GM12891 (cell line): ENCODE measurements at regions not wholly inside any gene's neighbourhood (a gene's known extent, or its start where the extent isn't known, plus 50 kb on each side); places are given as distances from the start of the nearest gene placed in this dataset.
"Not testable (repeated sequence)": the region's sequence is repeated elsewhere in the genome, so short reads cannot be mapped to it uniquely, and the experiment has no call there.

Experiments
- DNase-seq: peaks from one replicate; pipeline ENCODE4 v3.0.0; 2011; ENCODE audit warnings: low spot score; ENCODE audit not compliant: insufficient read length
- FAIRE-seq: peaks from 2 replicates; lab custom pipeline; 2011; peaks lifted over from hg19 to GRCh38; lab: Jason Lieb, UNC
- PAX5 ChIP-seq: IDR thresholded peaks from 2 replicates; pipeline ENCODE4 v1.6.1; 2011; ENCODE audit warnings: low read length, moderate library complexity, mild to moderate bottlenecking; ENCODE audit not compliant: insufficient read depth, severe bottlenecking
- POLR2A ChIP-seq: IDR thresholded peaks from 2 replicates; pipeline ENCODE4 v1.6.1; 2011; ENCODE audit warnings: low read depth, low read length, control low read depth
- POLR2AphosphoS5 ChIP-seq: IDR thresholded peaks from 2 replicates; pipeline ENCODE4 v1.6.1; 2011; ENCODE audit warnings: low read depth, low read length, control low read depth
- POU2F2 ChIP-seq: IDR thresholded peaks from 2 replicates; pipeline ENCODE4 v1.6.1; 2011; ENCODE audit warnings: low read depth, mild to moderate bottlenecking, control low read depth, low read length, moderate library complexity
- SPI1 ChIP-seq: IDR thresholded peaks from 2 replicates; pipeline ENCODE4 v1.6.1; 2011; ENCODE audit warnings: low read depth, low read length, control low read depth
- TAF1 ChIP-seq: IDR thresholded peaks from 2 replicates; pipeline ENCODE4 v1.6.1; 2011; ENCODE audit warnings: low read depth, low read length, control low read depth

GRCh38 chr2:163970058-163970813 lies 234.4 kb upstream of the FIGN start:
- TF ChIP-seq PAX5 (no peak), POU2F2 (no peak), POLR2AphosphoS5 (no peak), TAF1 (no peak), SPI1 (no peak), POLR2A (no peak)
- FAIRE-seq = no peak
- no peak for DNase-seq

GRCh38 chr2:163964278-163964677 lies 228.5 kb upstream of the FIGN start:
- FAIRE-seq, DNase-seq: not testable (repeated sequence)

GRCh38 chr2:163953390-163953907 lies 217.6 kb upstream of the FIGN start:
- no peak for TF ChIP-seq POLR2A
- TF ChIP-seq TAF1 = no peak
- no peak for TF ChIP-seq PAX5
- TF ChIP-seq POLR2AphosphoS5 = no peak
- TF ChIP-seq POU2F2 = no peak
- no peak for TF ChIP-seq SPI1
- FAIRE-seq (no peak), DNase-seq (no peak)

GRCh38 chr2:163951312-163951711 lies 215.5 kb upstream of the FIGN start:
- FAIRE-seq (no peak), DNase-seq (no peak)
- TF ChIP-seq TAF1 (no peak), POLR2A (no peak), POU2F2 (no peak), POLR2AphosphoS5 (no peak), PAX5 (no peak), SPI1 (no peak)

GRCh38 chr2:163949693-163950092 lies 213.9 kb upstream of the FIGN start:
- no peak for TF ChIP-seq POLR2AphosphoS5
- no peak for TF ChIP-seq SPI1
- no peak for TF ChIP-seq POLR2A
- no peak for TF ChIP-seq POU2F2
- TF ChIP-seq PAX5 = no peak
- TF ChIP-seq TAF1 = no peak
- DNase-seq = no peak
- FAIRE-seq = no peak

GRCh38 chr2:163944347-163944737 lies 208.5 kb upstream of the FIGN start:
- DNase-seq (no peak), FAIRE-seq (no peak)
- TF ChIP-seq PAX5 (no peak), POU2F2 (no peak), POLR2AphosphoS5 (no peak), SPI1 (no peak), POLR2A (no peak), TAF1 (no peak)

- FAIRE-seq (no peak), DNase-seq (no peak)
- no peak for TF ChIP-seq TAF1
- no peak for TF ChIP-seq POU2F2
- TF ChIP-seq PAX5 = no peak
- TF ChIP-seq POLR2A = no peak
- TF ChIP-seq SPI1 = no peak
- no peak for TF ChIP-seq POLR2AphosphoS5
Measured at GRCh38 chr2:163943403-163944346, 207.9 kb upstream of the FIGN start.

GRCh38 chr2:163934131-163934530 lies 198.3 kb upstream of the FIGN start:
- DNase-seq = no peak
- TF ChIP-seq POLR2A = no peak
- no peak for TF ChIP-seq PAX5
- FAIRE-seq = no peak

GRCh38 chr2:163919717-163920116 lies 183.9 kb upstream of the FIGN start:
- TF ChIP-seq PAX5 (no peak), POLR2A (no peak), POU2F2 (no peak), POLR2AphosphoS5 (no peak), TAF1 (no peak), SPI1 (no peak)
- no peak for FAIRE-seq

GRCh38 chr2:163914486-163914885 lies 178.7 kb upstream of the FIGN start:
- not testable (repeated sequence) for FAIRE-seq, DNase-seq

More at GRCh38 chr2:163919717-163920116, 183.9 kb upstream of the FIGN start:
- no peak for DNase-seq

- FAIRE-seq, DNase-seq: not testable (repeated sequence)
Measured at GRCh38 chr2:163913532-163913944, 177.7 kb upstream of the FIGN start.
